PC-3 (cell line): ENCODE measurements at regions not wholly inside any gene's neighbourhood (a gene's known extent, or its start where the extent isn't known, plus 50 kb on each side); places are given as distances from the start of the nearest gene placed in this dataset.

ENCODE experiments used
- ATAC-seq: fragments of 200-7000 bp; cut with Tn5 transposase; 2 replicates; pipeline ENCODE4 v1.9.1; 2020; ENCODE audit warnings: mild to moderate bottlenecking, moderate library complexity
- BruUV-seq: library from RNA; stranded (reverse); fragments of 400-500 nt; replicated peaks from 2 replicates; lab custom pipeline; 2021; lab: Mats Ljungman, UMichigan
- CTCF ChIA-PET: fragments of 300-600 bp; sonication (Branson Sonifier 250); formaldehyde crosslinking; loops from one replicate; lab custom pipeline; 2022; ENCODE audit warnings: antibody characterized with exemption; lab: Charles Lee
- POLR2A ChIA-PET: fragments of 300-600 bp; sonication (Branson Sonifier 250); formaldehyde crosslinking; loops from one replicate; lab custom pipeline; 2022; ENCODE audit warnings: antibody characterized with exemption; ENCODE audit not compliant: unreplicated experiment; lab: Charles Lee
- DNase-seq: peaks from one replicate; pipeline ENCODE4 v3.0.0-alpha.2; 2015
- H2AFZ ChIP-seq: fragments of 300-600 bp; sonication (generic); 2 replicates; pipeline ENCODE4 v1.6.0; 2016; ENCODE audit warnings: antibody characterized with exemption, low read length
- H3F3A ChIP-seq: fragments of 300-600 bp; sonication (generic); one replicate; pipeline ENCODE4 v1.6.0; 2017; ENCODE audit warnings: antibody characterized with exemption, low read length, control low read depth, mild to moderate bottlenecking; ENCODE audit not compliant: unreplicated experiment
- H3K27ac ChIP-seq: fragments of 300-600 bp; sonication (generic); 2 replicates; pipeline ENCODE4 v1.5.1; 2016; ENCODE audit warnings: mild to moderate bottlenecking, low read length
- H3K27me3 ChIP-seq: fragments of 300-600 bp; sonication (generic); 2 replicates; pipeline ENCODE4 v1.6.1; 2016; ENCODE audit warnings: low read length, mixed read lengths
- H3K36me3 ChIP-seq: fragments of 300-600 bp; sonication (generic); 2 replicates; pipeline ENCODE4 v1.6.1; 2016; ENCODE audit warnings: low read depth, mixed run types, low read length, mixed read lengths
- H3K4me1 ChIP-seq: fragments of 300-600 bp; sonication (generic); 2 replicates; pipeline ENCODE4 v1.5.1; 2016; ENCODE audit warnings: low read length; ENCODE audit not compliant: insufficient read depth
- H3K4me2 ChIP-seq: fragments of 300-600 bp; sonication (generic); 2 replicates; pipeline ENCODE4 v1.6.0; 2016; ENCODE audit warnings: low read length
- H3K4me3 ChIP-seq: fragments of 300-600 bp; sonication (generic); 2 replicates; pipeline ENCODE4 v1.5.1; 2016; ENCODE audit warnings: mild to moderate bottlenecking, low read length, mixed read lengths
- H3K79me2 ChIP-seq: fragments of 300-600 bp; sonication (generic); 2 replicates; pipeline ENCODE4 v1.6.1; 2017; ENCODE audit warnings: low read length, mixed read lengths
- H3K9ac ChIP-seq: fragments of 300-600 bp; sonication (generic); 2 replicates; pipeline ENCODE4 v1.6.0; 2016; ENCODE audit warnings: mild to moderate bottlenecking, low read length
- H3K9me2 ChIP-seq: fragments of 300-600 bp; sonication (generic); replicated peaks from 2 replicates; pipeline ENCODE4 v1.6.1; 2016; ENCODE audit warnings: mixed run types, low read length, mixed read lengths
- H3K9me3 ChIP-seq: fragments of 300-600 bp; sonication (generic); 2 replicates; pipeline ENCODE4 v1.6.1; 2016; ENCODE audit warnings: low read length, mixed read lengths
- H4K20me1 ChIP-seq: fragments of 300-600 bp; sonication (generic); 2 replicates; pipeline ENCODE4 v1.6.1; 2016; ENCODE audit warnings: low read length, mixed read lengths
- CTCF ChIP-seq: fragments of 300-600 bp; sonication (generic); conservative IDR thresholded peaks from 2 replicates; pipeline ENCODE4 v1.5.1; 2017; ENCODE audit warnings: antibody characterized with exemption, low read depth, mild to moderate bottlenecking, low read length
- EZH2 ChIP-seq: fragments of 300-600 bp; sonication (generic); IDR thresholded peaks from one replicate; pipeline ENCODE4 v1.6.1; 2017; ENCODE audit warnings: antibody characterized with exemption, mild to moderate bottlenecking, low read length; ENCODE audit not compliant: unreplicated experiment
- EZH2phosphoT487 ChIP-seq: fragments of 300-600 bp; sonication (generic); IDR thresholded peaks from 2 replicates; pipeline ENCODE4 v1.6.1; 2018; ENCODE audit warnings: mild to moderate bottlenecking, antibody characterized with exemption, low read length, borderline replicate concordance
- intact Hi-C: fragments of 100-400 bp; cut with micrococcal nuclease; formaldehyde crosslinking; loops from 2 replicates; pipeline ENCODE4 v1.9.0; 2023

GRCh38 chr13:33494596-33495204 lies 209.1 kb upstream of the STARD13 start:
- BruUV-seq: no TSS peak
- Histone ChIP-seq H3K9me2 (no peaks in the 10 kb centered on the region), H2AFZ (no peak overlapping the region), H3K4me2 (peak overlapping the region; percentile 40), H3K4me3 (no peak overlapping the region), H3K36me3 (no peaks in the 10 kb centered on the region), H3F3A (no peaks in the 10 kb centered on the region), H3K9ac (peak overlapping the region; percentile 66), H3K27ac (peak overlapping the region; percentile 85), H3K79me2 (no peaks in the 10 kb centered on the region), H4K20me1 (no peaks in the 10 kb centered on the region), H3K4me1 (peaks cover 35% of the 10 kb centered on the region), H3K9me3 (no peaks in the 10 kb centered on the region), H3K27me3 (no peaks in the 10 kb centered on the region)
- peak; percentile 86 for DNase-seq
- CTCF ChIA-PET: no interaction called here
- intact Hi-C loops: loop anchor here (5.0 kb wide), 1 partner anchor 43 kb away; no protein-coding TSS in a partner anchor
- TF ChIP-seq EZH2phosphoT487: no peak
- TF ChIP-seq CTCF: no peak
- no peak for TF ChIP-seq EZH2
- POLR2A ChIA-PET: interaction anchor here (0.6 to 0.9 kb wide), 2 partner anchors 48 to 146 kb away, joined by 3 to 4 read pairs; no protein-coding TSS in a partner anchor
- ATAC-seq: peak; percentile 81

GRCh38 chr13:33496336-33496735 lies 210.8 kb upstream of the STARD13 start:
- peak overlapping the region; percentile 52; the same call in 1 of the 2 replicates for H3K4me2 ChIP-seq
- H3K9me3 ChIP-seq: no peaks in the 10 kb centered on the region
- POLR2A ChIA-PET: no interaction called here
- no peaks in the 10 kb centered on the region for H4K20me1 ChIP-seq
- TF ChIP-seq CTCF: no peak
- TF ChIP-seq EZH2phosphoT487: no peak
- H3K27ac ChIP-seq: peak overlapping the region; percentile 84
- CTCF ChIA-PET: no interaction called here
- ATAC-seq (no peak), DNase-seq (no peak)
- no peaks in the 10 kb centered on the region for H3F3A ChIP-seq
- H3K9ac ChIP-seq: peak overlapping the region; percentile 39; the same call in 1 of the 2 replicates
- no peaks in the 10 kb centered on the region for H3K36me3 ChIP-seq
- no peaks in the 10 kb centered on the region for H3K79me2 ChIP-seq
- H3K9me2 ChIP-seq: no peaks in the 10 kb centered on the region
- no peaks in the 10 kb centered on the region for H3K27me3 ChIP-seq
- peaks cover 35% of the 10 kb centered on the region for H3K4me1 ChIP-seq
- BruUV-seq: no TSS peak
- intact Hi-C loops: loop anchor here (5.0 kb wide), 1 partner anchor 41 kb away; no protein-coding TSS in a partner anchor
- no peak overlapping the region for H3K4me3 ChIP-seq
- no peak overlapping the region for H2AFZ ChIP-seq

- H3K27ac ChIP-seq: peak overlapping the region; percentile 84
- peak overlapping the region; percentile 52 for H3K4me2 ChIP-seq
- H3F3A ChIP-seq: no peaks in the 10 kb centered on the region
- H4K20me1 ChIP-seq: no peaks in the 10 kb centered on the region
- no peaks in the 10 kb centered on the region for H3K36me3 ChIP-seq
- no peaks in the 10 kb centered on the region for H3K79me2 ChIP-seq
- H3K9me2 ChIP-seq: no peaks in the 10 kb centered on the region
- intact Hi-C loops: loop anchor here (5.0 kb wide), 1 partner anchor 40 kb away; no protein-coding TSS in a partner anchor
- H3K27me3 ChIP-seq: no peaks in the 10 kb centered on the region
- no peaks in the 10 kb centered on the region for H3K9me3 ChIP-seq
- no peak overlapping the region for H2AFZ ChIP-seq
- TF ChIP-seq EZH2phosphoT487: no peak
- TF ChIP-seq CTCF: no peak
- no peak for TF ChIP-seq EZH2
- no TSS peak for BruUV-seq
- no peak overlapping the region for H3K4me3 ChIP-seq
- peak overlapping the region; percentile 39 for H3K9ac ChIP-seq
- DNase-seq: peak; percentile 64
- H3K4me1 ChIP-seq: peaks cover 35% of the 10 kb centered on the region
- ATAC-seq: peak; percentile 93
- CTCF ChIA-PET: no interaction called here
- POLR2A ChIA-PET: interaction anchor here (0.6 kb wide), 1 partner anchor 304 kb away, joined by 3 read pairs; no protein-coding TSS in a partner anchor
These were observed 211.7 kb upstream of the STARD13 start for GRCh38 chr13:33497146-33497845.
